GM19324 (cell line): ENCODE measurements at regions not wholly inside any gene's neighbourhood (a gene's known extent, or its start where the extent isn't known, plus 50 kb on each side); places are given as distances from the start of the nearest gene placed in this dataset.
"Not testable (repeated sequence)": the region's sequence is repeated elsewhere in the genome, so short reads cannot be mapped to it uniquely, and the experiment has no call there.

ENCODE experiments used
- ATAC-seq: cut with Tn5 transposase; IDR thresholded peaks from one replicate; pipeline ENCODE4 v1.9.1; 2021; ENCODE audit warnings: mild to moderate bottlenecking, moderate library complexity; ENCODE audit not compliant: unreplicated experiment, low FRiP score

DNA sequence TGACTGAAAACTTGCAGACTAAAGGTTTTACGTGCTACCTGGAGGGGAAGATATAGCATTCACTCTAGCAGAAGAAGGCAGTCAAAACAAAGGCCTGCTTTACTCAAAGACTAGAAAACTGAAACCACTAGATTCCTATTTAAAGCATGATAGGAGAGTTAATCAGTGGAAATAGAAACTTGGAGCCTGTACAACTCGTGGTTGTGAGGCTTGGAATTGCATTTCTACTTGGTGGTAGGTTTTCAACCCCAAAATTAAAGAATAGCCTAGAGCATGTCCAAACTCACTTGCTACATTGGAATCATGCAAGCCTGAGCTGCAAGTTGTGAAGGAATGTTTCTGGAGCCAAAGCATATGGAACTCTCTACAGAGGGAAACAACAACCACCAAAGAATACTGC is 1526.4 kb upstream of the NUDT12 start:
- ATAC-seq: no peak

DNA sequence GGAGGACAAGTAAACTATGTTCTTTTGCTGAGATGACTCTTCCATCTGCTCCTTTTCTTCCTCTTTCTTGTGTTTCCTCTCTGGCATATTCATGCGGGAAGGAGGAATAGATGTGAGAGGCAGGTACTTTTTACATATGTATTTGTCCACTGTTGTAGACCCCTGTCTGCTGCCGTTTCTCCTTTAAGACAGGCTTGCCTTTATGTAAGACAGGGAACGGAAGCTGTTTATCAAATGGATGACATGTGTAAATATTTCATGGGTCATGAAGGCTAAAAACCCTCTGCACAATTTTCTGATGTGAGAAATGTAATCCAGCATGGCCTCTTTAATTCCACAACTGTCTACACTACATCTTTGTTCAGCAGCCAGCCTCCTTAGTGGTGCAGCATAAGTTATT is 1525.5 kb upstream of the NUDT12 start:
- no peak for ATAC-seq

GRCh38 chr5:105057893-105058292 is 1495.3 kb upstream of the NUDT12 start:
- ATAC-seq: no peak

- no peak for ATAC-seq
Measured at GRCh38 chr5:105057001-105057436, 1494.4 kb upstream of the NUDT12 start.

- ATAC-seq: no peak
Measured at GRCh38 chr5:105054406-105054805, 1491.8 kb upstream of the NUDT12 start.

DNA sequence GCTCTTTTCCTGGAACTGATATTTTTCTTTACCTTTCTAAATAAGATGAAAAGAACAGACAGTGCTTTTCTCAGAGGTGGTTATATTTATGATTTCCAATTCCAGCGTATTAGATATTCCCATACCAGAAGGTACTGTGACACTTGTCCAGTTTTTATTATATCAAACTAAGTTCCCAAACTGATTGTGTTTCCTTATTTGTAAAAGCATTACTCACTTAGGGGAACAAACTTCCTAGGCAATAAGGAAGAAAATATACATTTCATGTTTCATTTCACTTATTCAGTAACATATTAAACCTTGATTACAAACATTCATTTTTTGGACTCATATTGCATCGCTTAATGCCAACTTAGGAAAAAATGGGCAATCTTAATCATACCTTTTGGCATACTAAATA is 1480.0 kb upstream of the NUDT12 start:
- ATAC-seq: no peak

DNA sequence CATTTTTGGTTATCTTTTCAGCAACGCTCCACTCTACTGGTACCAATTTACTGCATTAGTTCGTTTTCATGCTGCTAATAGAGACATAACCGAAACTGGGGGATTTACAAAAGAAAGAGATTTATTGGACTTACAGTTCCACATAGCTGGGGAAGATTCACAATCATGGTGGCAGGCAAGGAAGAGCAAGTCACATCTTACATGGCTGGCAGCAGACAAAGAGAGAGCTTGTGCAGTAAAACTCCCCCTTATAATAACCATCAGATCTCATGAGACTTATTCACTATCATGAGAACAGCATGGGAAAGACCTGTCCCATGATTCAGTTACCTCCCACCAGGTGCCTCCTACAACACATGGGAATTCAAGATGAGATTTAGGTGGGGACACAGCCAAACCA is 1474.2 kb upstream of the NUDT12 start:
- ATAC-seq: not testable (repeated sequence)

DNA sequence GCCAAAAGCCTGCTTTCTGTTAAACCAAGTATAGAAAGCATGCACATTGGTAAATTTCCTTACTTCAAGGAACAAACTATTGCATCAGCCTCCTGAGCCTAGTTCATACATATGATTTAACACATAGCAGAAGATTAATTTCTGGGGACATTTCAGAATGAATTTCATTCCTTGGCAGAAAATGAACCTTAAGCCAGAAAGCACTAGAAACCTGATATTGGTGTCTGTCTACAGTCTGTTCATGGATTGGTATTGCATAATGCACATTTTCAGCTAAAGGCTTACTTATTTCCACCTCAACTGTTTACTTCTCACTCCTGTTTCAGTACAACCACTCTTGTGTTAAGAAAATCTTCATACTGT is 1471.8 kb upstream of the NUDT12 start:
- no peak for ATAC-seq

DNA sequence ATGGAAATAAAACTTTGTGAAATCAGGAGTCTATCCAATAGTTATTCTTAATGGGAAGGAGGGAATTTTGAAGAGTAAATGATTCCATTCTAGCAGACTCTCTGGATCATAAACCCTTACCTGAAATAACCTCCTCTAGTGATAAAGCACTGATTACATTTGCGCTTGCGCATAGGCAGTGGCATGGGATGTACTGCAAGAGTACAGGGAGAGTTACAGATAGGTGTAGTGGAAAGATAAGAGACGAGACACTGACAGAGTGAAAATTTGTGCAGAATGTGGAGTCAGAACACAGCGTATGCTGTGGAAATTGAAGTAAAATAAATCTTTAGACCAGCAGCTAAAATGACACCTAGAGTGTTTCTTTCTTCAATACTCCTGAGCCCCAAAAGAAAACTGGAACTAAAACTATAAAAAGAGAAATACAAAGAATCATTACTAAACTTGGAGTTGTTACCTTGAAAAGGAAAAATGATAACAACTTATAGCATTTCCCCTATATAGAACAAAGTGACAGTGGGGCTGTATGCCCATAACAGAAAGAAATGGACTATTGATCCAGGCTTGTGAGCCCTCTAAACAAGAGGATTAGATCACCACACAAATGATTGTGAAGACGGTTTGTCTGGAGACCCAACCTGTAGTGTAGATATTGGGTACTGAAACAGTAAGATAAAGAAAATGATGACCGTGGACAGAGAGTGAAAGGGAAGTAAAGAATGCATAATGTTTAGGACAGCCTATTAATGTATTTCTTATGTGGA is 1471.2 kb upstream of the NUDT12 start:
- ATAC-seq: no peak

- no peak for ATAC-seq
Measured at GRCh38 chr5:105032917-105033316, 1470.3 kb upstream of the NUDT12 start.

DNA sequence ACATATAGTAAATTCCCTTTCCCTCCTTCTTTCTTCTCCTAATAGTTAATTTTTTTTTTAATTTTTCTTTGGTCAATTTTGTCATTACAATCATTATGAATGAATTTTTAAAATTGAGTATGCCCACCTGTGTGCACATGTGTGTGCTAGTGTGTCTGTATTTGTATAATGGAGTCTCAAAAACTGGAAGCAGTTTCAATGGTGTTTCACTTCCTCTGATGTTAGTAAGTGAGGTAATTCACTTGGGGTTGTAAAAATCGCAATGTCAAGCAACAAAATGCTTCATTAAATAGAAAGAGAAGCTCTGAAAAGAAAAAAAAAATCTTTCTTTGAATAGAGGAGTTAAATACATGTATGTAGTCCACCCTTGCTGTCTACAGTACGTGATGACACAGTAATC is 1467.6 kb upstream of the NUDT12 start:
- no peak for ATAC-seq

- no peak for ATAC-seq
Measured at GRCh38 chr5:105015098-105015497, 1452.5 kb upstream of the NUDT12 start.

DNA sequence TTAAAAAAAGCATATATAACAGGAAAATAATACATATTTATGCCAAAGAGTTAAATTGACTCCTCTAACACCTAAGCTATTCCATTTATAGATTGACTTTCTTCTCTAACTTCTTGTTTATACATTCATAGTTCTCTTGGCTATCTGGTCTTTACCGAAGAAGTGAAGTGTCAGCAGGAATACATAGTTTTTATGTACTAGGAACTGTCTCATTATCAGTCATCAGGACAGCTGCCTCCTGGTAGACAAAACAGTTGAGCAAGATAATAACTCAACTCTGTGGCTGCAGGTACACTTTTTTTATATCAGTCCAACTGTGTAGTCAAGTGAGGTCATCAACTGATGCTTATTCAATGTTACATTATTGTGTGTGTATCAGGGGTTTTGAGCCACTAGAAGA is 1436.0 kb upstream of the NUDT12 start:
- no peak for ATAC-seq

GRCh38 chr5:104998169-104998568 is 1435.6 kb upstream of the NUDT12 start:
- no peak for ATAC-seq

- ATAC-seq: no peak
Measured at GRCh38 chr5:104987074-104987473, 1424.5 kb upstream of the NUDT12 start.

DNA sequence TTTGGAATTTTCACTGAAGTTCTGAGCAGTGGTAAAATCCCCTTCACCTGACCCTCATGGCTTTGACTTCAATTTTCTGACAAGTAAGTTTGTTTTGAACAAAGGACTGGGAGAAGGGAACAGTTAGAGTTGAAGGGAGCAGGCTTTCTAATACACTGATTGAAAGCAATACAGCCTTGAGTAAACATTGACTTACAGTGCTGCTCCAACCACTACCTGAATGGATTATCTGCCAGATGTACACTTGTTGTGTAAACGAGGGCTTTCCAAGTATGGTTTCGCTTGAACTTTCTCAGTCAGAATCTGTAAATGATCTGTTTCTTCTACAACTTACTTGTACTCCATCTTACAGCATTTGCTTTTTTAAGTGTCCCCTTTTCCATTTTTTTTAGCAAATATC is 1414.9 kb upstream of the NUDT12 start:
- ATAC-seq: no peak

GRCh38 chr5:104967806-104968410 is 1405.3 kb upstream of the NUDT12 start:
- ATAC-seq: no peak

DNA sequence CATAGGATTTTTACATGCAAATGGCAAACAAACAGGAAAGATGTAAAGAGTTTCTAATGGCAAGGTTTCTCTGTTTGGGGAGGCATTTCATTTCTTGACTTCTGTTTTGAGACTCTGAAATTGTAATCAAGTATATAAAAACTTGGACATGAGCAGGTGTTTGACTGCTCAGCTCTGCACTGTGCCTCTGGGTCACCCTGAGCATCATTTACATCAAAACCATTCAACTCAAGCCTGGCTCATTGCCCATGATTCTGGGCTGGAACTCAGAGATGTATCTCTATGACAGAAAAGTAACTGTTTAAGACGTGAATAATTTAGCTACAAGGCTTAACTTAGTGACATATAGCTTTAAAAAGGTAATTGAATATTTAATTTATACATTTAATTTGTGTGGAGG is 1402.4 kb upstream of the NUDT12 start:
- ATAC-seq: no peak

- ATAC-seq: no peak
Measured at GRCh38 chr5:104955479-104955878, 1392.9 kb upstream of the NUDT12 start.

DNA sequence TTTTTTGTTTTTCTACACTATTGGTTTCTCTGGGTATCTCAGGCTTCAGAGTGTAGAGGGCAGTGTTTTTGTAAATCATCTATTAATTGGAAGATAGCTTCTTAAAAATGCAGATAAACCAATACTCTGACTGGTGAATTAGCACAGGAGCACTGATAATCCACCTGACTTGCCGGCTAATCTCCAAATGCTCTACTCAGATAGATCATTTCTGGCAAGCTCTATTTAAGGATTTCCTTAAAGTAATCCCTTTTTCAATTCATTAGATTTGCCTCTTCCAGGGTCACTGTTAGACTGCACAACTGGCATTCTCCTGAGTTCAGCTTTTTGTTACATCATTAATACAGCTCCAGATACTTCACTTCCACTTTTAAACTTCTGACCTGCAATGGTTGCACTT is 1390.3 kb upstream of the NUDT12 start:
- no peak for ATAC-seq

DNA sequence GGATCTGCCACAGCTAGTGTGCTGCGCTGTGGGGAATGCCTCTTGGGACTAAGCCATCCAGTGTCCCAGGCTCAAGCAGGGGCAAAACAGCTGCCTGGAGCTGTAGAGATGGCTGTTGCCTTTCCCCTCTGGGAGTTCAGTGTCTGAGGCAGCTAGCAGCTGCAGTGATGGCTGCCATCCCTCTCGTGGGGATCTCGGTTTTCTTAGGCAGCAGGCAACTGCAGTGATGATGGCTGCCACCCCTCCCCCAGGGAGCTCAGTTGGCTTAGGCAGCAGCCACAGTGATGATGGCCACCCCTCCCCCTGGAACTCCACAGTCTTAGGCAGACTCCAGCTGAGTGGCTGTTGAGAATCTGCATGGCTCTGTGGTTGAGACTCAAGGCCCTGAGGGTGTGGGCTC is 1389.2 kb upstream of the NUDT12 start:
- ATAC-seq: no peak

- no peak for ATAC-seq
Measured at GRCh38 chr5:104947076-104947475, 1384.5 kb upstream of the NUDT12 start.
